PC-9 (cell line): ENCODE measurements at regions not wholly inside any gene's neighbourhood (a gene's known extent, or its start where the extent isn't known, plus 50 kb on each side); places are given as distances from the start of the nearest gene placed in this dataset.
"Not testable (repeated sequence)": the region's sequence is repeated elsewhere in the genome, so short reads cannot be mapped to it uniquely, and the experiment has no call there.

ENCODE experiments used
- BruUV-seq: library from RNA; stranded (reverse); fragments of 400-500 nt; replicated peaks from 2 replicates; lab custom pipeline; 2021; lab: Mats Ljungman, UMichigan
- CTCF ChIA-PET: fragments of 300-600 bp; sonication (Branson Sonifier 250); formaldehyde crosslinking; loops from one replicate; lab custom pipeline; 2022; ENCODE audit warnings: antibody characterized with exemption; lab: Charles Lee
- POLR2A ChIA-PET: fragments of 300-600 bp; sonication (Branson Sonifier 250); formaldehyde crosslinking; loops from one replicate; lab custom pipeline; 2022; ENCODE audit warnings: antibody characterized with exemption; ENCODE audit not compliant: unreplicated experiment; lab: Charles Lee
- DNase-seq, 2 experiments: peaks; one replicate each; pipeline versions ENCODE4 v3.0.0 to v3.0.0-alpha.2; 2015 to 2022; ENCODE audit warnings: mixed read lengths in 1 of 2
- H2AFZ ChIP-seq: fragments of 200-600 bp; sonication (generic); 2 replicates; pipeline ENCODE4 v1.8.1; 2017; ENCODE audit warnings: antibody characterized with exemption
- H3F3A ChIP-seq: fragments of 200-600 bp; sonication (generic); 2 replicates; pipeline ENCODE4 v1.8.1; 2017; ENCODE audit warnings: antibody characterized with exemption, mild to moderate bottlenecking, low read depth; ENCODE audit not compliant: insufficient read depth
- H3K27ac ChIP-seq: fragments of 200-600 bp; sonication (generic); 2 replicates; pipeline ENCODE4 v1.6.1; 2016; ENCODE audit warnings: mixed run types
- H3K27me3 ChIP-seq: fragments of 200-600 bp; sonication (generic); 2 replicates; pipeline ENCODE4 v1.6.1; 2016; ENCODE audit warnings: low read depth, mixed run types; ENCODE audit not compliant: insufficient read depth
- H3K36me3 ChIP-seq: fragments of 200-600 bp; sonication (generic); 2 replicates; pipeline ENCODE4 v1.6.1; 2016; ENCODE audit warnings: low read depth, mixed run types
- H3K4me1 ChIP-seq: fragments of 200-600 bp; sonication (generic); replicated peaks from 2 replicates; pipeline ENCODE4 v1.6.1; 2016; ENCODE audit warnings: mixed run types; ENCODE audit not compliant: insufficient read depth
- H3K4me2 ChIP-seq: fragments of 200-600 bp; sonication (generic); 2 replicates; pipeline ENCODE4 v1.6.1; 2017; ENCODE audit warnings: mixed run types
- H3K4me3 ChIP-seq: fragments of 200-600 bp; sonication (generic); 2 replicates; pipeline ENCODE4 v1.6.1; 2016; ENCODE audit warnings: mixed run types
- H3K79me2 ChIP-seq: fragments of 200-600 bp; sonication (generic); 2 replicates; pipeline ENCODE4 v1.6.1; 2017; ENCODE audit warnings: low read depth, mixed run types
- H3K9me2 ChIP-seq: fragments of 200-600 bp; sonication (generic); 2 replicates; pipeline ENCODE4 v1.8.1; 2017; ENCODE audit warnings: mild to moderate bottlenecking; ENCODE audit not compliant: insufficient read depth
- H3K9me3 ChIP-seq: fragments of 200-600 bp; sonication (generic); 2 replicates; pipeline ENCODE4 v1.8.1; 2016; ENCODE audit warnings: low read depth; ENCODE audit not compliant: insufficient read depth
- H4K20me1 ChIP-seq: fragments of 200-600 bp; sonication (generic); 2 replicates; pipeline ENCODE4 v1.8.1; 2017; ENCODE audit not compliant: insufficient read depth
- CTCF ChIP-seq: fragments of 200-600 bp; sonication (generic); conservative IDR thresholded peaks from 2 replicates; pipeline ENCODE4 v1.6.1; 2017; ENCODE audit warnings: mixed run types, antibody characterized with exemption, mild to moderate bottlenecking, moderate library complexity
- EZH2 ChIP-seq: fragments of 200-600 bp; sonication (generic); IDR thresholded peaks from 2 replicates; pipeline ENCODE4 v1.8.0; 2017; ENCODE audit warnings: antibody characterized with exemption, low read depth
- intact Hi-C: fragments of 100-400 bp; cut with micrococcal nuclease; formaldehyde crosslinking; loops from one replicate; pipeline ENCODE4 v1.10.0; 2022; ENCODE audit not compliant: unreplicated experiment

- intact Hi-C loops: no loop called here
- no peaks in the 10 kb centered on the region for H3K79me2 ChIP-seq
- H2AFZ ChIP-seq: no peak overlapping the region
- ChIA-PET POLR2A (no interaction called here), CTCF (no interaction called here)
- H3K4me2 ChIP-seq: no peak overlapping the region
- H3K4me3 ChIP-seq: no peak overlapping the region
- peaks cover 57% of the 10 kb centered on the region for H3K27me3 ChIP-seq
- no peak overlapping the region for H3K27ac ChIP-seq
- no TSS peak for BruUV-seq
- H3K4me1 ChIP-seq: no peaks in the 10 kb centered on the region
- no peaks in the 10 kb centered on the region for H3K36me3 ChIP-seq
- no peak for TF ChIP-seq CTCF
- TF ChIP-seq EZH2: no peak
- H3F3A ChIP-seq: no peaks in the 10 kb centered on the region
- H4K20me1 ChIP-seq: no peaks in the 10 kb centered on the region
- DNase-seq: no peak
- no peaks in the 10 kb centered on the region for H3K9me3 ChIP-seq
- H3K9me2 ChIP-seq: no peaks in the 10 kb centered on the region
Observed at GRCh38 chr16:77111056-77111565, 79.9 kb upstream of the MON1B start.

DNA sequence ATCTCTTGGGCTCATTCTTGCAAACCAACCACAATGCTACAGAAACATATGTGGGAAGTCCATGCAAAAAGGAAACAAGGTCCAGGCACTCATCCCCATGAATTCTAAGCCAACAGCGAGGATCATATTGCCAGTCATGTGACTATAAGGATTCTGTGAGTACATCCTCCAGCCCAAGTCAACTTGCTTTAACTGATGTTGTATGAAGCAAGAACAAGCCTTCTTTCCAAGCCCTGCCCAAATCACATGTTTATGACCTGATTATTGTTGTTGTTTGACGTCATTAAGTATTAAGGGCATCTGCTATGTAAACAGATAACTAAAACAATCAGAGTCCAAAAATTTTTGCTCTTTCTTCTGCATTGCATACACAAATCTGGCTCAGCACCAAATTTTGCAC lies 78.2 kb upstream of the MON1B start:
- no peaks in the 10 kb centered on the region for H3K9me3 ChIP-seq
- no peaks in the 10 kb centered on the region for H3F3A ChIP-seq
- H3K79me2 ChIP-seq: no peaks in the 10 kb centered on the region
- no peak overlapping the region for H3K4me2 ChIP-seq
- ChIA-PET POLR2A (no interaction called here), CTCF (interaction anchor here (0.6 kb wide), 1 partner anchor 76 kb away, joined by 3 read pairs; no protein-coding TSS in a partner anchor)
- intact Hi-C loops: no loop called here
- no peak for DNase-seq
- no peak overlapping the region for H2AFZ ChIP-seq
- peaks cover 51% of the 10 kb centered on the region for H3K27me3 ChIP-seq
- TF ChIP-seq EZH2 (no peak), CTCF (no peak)
- no peak overlapping the region for H3K4me3 ChIP-seq
- no peak overlapping the region for H3K27ac ChIP-seq
- H3K36me3 ChIP-seq: no peaks in the 10 kb centered on the region
- no peaks in the 10 kb centered on the region for H3K9me2 ChIP-seq
- no TSS peak for BruUV-seq
- no peaks in the 10 kb centered on the region for H4K20me1 ChIP-seq
- H3K4me1 ChIP-seq: no peaks in the 10 kb centered on the region

- no peak for DNase-seq
- Histone ChIP-seq H4K20me1 (no peaks in the 10 kb centered on the region), H3K4me1 (no peaks in the 10 kb centered on the region), H3K79me2 (no peaks in the 10 kb centered on the region), H3K9me2 (no peaks in the 10 kb centered on the region), H3F3A (no peaks in the 10 kb centered on the region), H3K27me3 (peaks cover 49% of the 10 kb centered on the region), H3K36me3 (no peaks in the 10 kb centered on the region), H3K9me3 (no peaks in the 10 kb centered on the region), H3K4me2 (no peak overlapping the region), H2AFZ (no peak overlapping the region), H3K4me3 (no peak overlapping the region), H3K27ac (no peak overlapping the region)
- intact Hi-C loops: no loop called here
- POLR2A ChIA-PET: no interaction called here
- TF ChIP-seq CTCF (no peak), EZH2 (no peak)
- BruUV-seq: no TSS peak
- CTCF ChIA-PET: no interaction called here
Observed at GRCh38 chr16:77113835-77114234, 77.2 kb upstream of the MON1B start.

DNA sequence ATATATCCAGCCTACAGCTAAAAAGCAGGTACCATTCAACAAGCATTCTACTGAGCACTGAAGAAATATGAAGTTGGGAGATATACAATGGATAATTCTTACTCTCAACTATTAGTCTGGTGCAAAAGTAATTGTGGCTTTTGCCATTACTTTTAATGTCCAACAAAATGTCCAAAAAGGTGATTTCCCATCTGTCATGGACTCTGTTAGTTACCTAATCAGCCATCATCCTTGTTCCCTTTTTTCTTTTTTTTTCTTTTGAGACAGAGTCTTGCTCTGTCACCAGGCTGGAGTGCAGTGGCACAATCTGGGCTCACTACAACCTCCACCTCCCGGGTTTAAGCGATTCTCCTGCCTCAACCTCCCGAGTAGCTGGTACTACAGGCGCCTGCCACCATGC lies 76.6 kb upstream of the MON1B start:
- intact Hi-C loops, H3K9me3 ChIP-seq, H3K9me2 ChIP-seq, POLR2A ChIA-PET, H3K36me3 ChIP-seq, CTCF ChIA-PET, H3K4me2 ChIP-seq, H3K27ac ChIP-seq, BruUV-seq, H3F3A ChIP-seq, H3K4me3 ChIP-seq, H2AFZ ChIP-seq, H3K79me2 ChIP-seq, DNase-seq, H4K20me1 ChIP-seq, H3K4me1 ChIP-seq: not testable (repeated sequence)
- peaks cover 48% of the 10 kb centered on the region for H3K27me3 ChIP-seq
